SK-N-SH (cell line): ENCODE measurements at regions not wholly inside any gene's neighbourhood (a gene's known extent, or its start where the extent isn't known, plus 50 kb on each side); places are given as distances from the start of the nearest gene placed in this dataset.

ENCODE experiments used
- CTCF ChIA-PET: fragments of 300-600, 350-600 bp; formaldehyde crosslinking; extraction: SDS; loops from one replicate; lab custom pipeline; 2021; lab: Yijun Ruan, JAX
- POLR2A ChIA-PET: fragments of 350-600 bp; sonication (Branson Sonifier 250); formaldehyde crosslinking; extraction: SDS; loops from one replicate; lab custom pipeline; 2020; ENCODE audit warnings: antibody characterized with exemption, inconsistent platforms; lab: Yijun Ruan, JAX
- DNase-seq: peaks from one replicate; pipeline ENCODE4 v3.0.0; 2012
- H2AFZ ChIP-seq: fragments of 200-600 bp; sonication (generic); 2 replicates; pipeline ENCODE4 v1.8.1; 2016; ENCODE audit warnings: antibody characterized with exemption, mild to moderate bottlenecking, low read depth
- H3F3A ChIP-seq: fragments of 200-600 bp; sonication (generic); replicated peaks from 2 replicates; pipeline ENCODE3; 2016; ENCODE audit warnings: antibody characterized with exemption, mild to moderate bottlenecking; ENCODE audit not compliant: insufficient read depth
- H3K27ac ChIP-seq, 2 experiments: fragments of 200-500 bp in 1 of 2; fragments of 200-600 bp in 1 of 2; sonication (Bioruptor generic) in 1 of 2; sonication (generic), shearing (Covaris generic) in 1 of 2; 2 replicates each; pipeline versions ENCODE4 v1.5.1 to v1.6.1; 2014 to 2016; ENCODE audit warnings: low read depth in 2 of 2, inconsistent platforms in 1 of 2, low read length in 1 of 2, mild to moderate bottlenecking in 1 of 2, mixed read lengths in 1 of 2
- H3K27me3 ChIP-seq: fragments of 200-600 bp; sonication (generic), shearing (Covaris generic); 2 replicates; pipeline ENCODE4 v1.6.1; 2016; ENCODE audit warnings: mixed run types; ENCODE audit not compliant: insufficient read depth
- H3K36me3 ChIP-seq, 2 experiments: fragments of 200-500 bp in 1 of 2; fragments of 200-600 bp in 1 of 2; sonication (Bioruptor generic) in 1 of 2; sonication (generic) in 1 of 2; replicated peaks in 1 of 2; 2 replicates each; pipeline versions ENCODE3 to v1.5.1; 2014 to 2016; ENCODE audit warnings: low read length in 1 of 2, mild to moderate bottlenecking in 1 of 2; ENCODE audit not compliant: insufficient read depth in 2 of 2, control insufficient read depth in 1 of 2
- H3K4me1 ChIP-seq, 2 experiments: fragments of 200-500 bp in 1 of 2; fragments of 200-600 bp in 1 of 2; sonication (Bioruptor generic) in 1 of 2; sonication (generic), shearing (Covaris generic) in 1 of 2; 2 replicates each; pipeline versions ENCODE4 v1.5.1 to v1.6.1; 2014 to 2016; ENCODE audit warnings: low read depth in 1 of 2, low read length in 1 of 2, mixed run types in 1 of 2; ENCODE audit not compliant: insufficient read depth in 2 of 2, control insufficient read depth in 1 of 2
- H3K4me2 ChIP-seq: fragments of 200-600 bp; sonication (generic), shearing (Covaris generic); 2 replicates; pipeline ENCODE4 v1.6.1; 2017; ENCODE audit warnings: mixed run types
- H3K4me3 ChIP-seq, 2 experiments: fragments of 200-500 bp in 1 of 2; fragments of 200-600 bp in 1 of 2; sonication (Bioruptor generic) in 1 of 2; sonication (generic), shearing (Covaris generic) in 1 of 2; 2 replicates each; pipeline versions ENCODE4 v1.5.1 to v1.8.1; 2014 to 2016; ENCODE audit warnings: low read depth in 2 of 2, inconsistent platforms in 1 of 2, low read length in 1 of 2, mild to moderate bottlenecking in 1 of 2, mixed read lengths in 1 of 2, moderate library complexity in 1 of 2
- H3K79me2 ChIP-seq: fragments of 200-600 bp; sonication (generic); 2 replicates; pipeline ENCODE4 v1.8.1; 2017; ENCODE audit warnings: mild to moderate bottlenecking; ENCODE audit not compliant: insufficient read depth
- H3K9ac ChIP-seq: fragments of 200-600 bp; sonication (generic); 2 replicates; pipeline ENCODE4 v1.6.1; 2017; ENCODE audit warnings: mixed run types
- H3K9me2 ChIP-seq: fragments of 200-600 bp; sonication (generic); 2 replicates; pipeline ENCODE4 v1.6.1; 2017; ENCODE audit warnings: mixed run types
- H3K9me3 ChIP-seq: fragments of 200-600 bp; sonication (generic); 2 replicates; pipeline ENCODE4 v1.6.1; 2017; ENCODE audit warnings: mixed run types, mild to moderate bottlenecking, moderate library complexity
- H4K20me1 ChIP-seq: fragments of 200-600 bp; sonication (generic); 2 replicates; pipeline ENCODE4 v1.6.1; 2017; ENCODE audit warnings: mild to moderate bottlenecking, mixed run types; ENCODE audit not compliant: insufficient read depth
- EP300 ChIP-seq, 2 experiments: IDR thresholded peaks; 2 replicates each; pipeline versions ENCODE4 v1.4.0 to v1.6.1; 2012; ENCODE audit warnings: borderline replicate concordance in 1 of 2, low read depth in 1 of 2, low read length in 1 of 2
- EZH2phosphoT487 ChIP-seq: fragments of 200-600 bp; sonication (generic); IDR thresholded peaks from 2 replicates; pipeline ENCODE4 v1.6.1; 2017; ENCODE audit warnings: low read depth, mixed run types, mild to moderate bottlenecking, antibody characterized with exemption, moderate library complexity, borderline replicate concordance
- FOXM1 ChIP-seq: IDR thresholded peaks from 2 replicates; pipeline ENCODE4 v1.4.0; 2012; ENCODE audit warnings: low read depth, mild to moderate bottlenecking
- MEF2A ChIP-seq: IDR thresholded peaks from 2 replicates; pipeline ENCODE4 v1.4.0; 2012; ENCODE audit warnings: low read depth, borderline replicate concordance
- NRF1 ChIP-seq: IDR thresholded peaks from 2 replicates; pipeline ENCODE4 v1.6.1; 2012; ENCODE audit warnings: low read depth, mild to moderate bottlenecking, low read length
- RXRA ChIP-seq: IDR thresholded peaks from 2 replicates; pipeline ENCODE4 v1.4.0; 2012; ENCODE audit warnings: low read depth, mild to moderate bottlenecking, borderline replicate concordance
- SIN3A ChIP-seq: IDR thresholded peaks from 2 replicates; pipeline ENCODE4 v1.6.1; 2012; ENCODE audit warnings: low read depth, mild to moderate bottlenecking, low read length, moderate library complexity, borderline replicate concordance
- WGBS: methylation state at CpG from one replicate; pipeline ENCODE4 v1.1.6; 2017; ENCODE audit warnings: low lambda C conversion rate; 5-methylcytosine and 5-hydroxymethylcytosine counted together
- TF ChIP-seq, protein P1 (sequence below): IDR thresholded peaks from 2 replicates; pipeline ENCODE4 v1.4.0; 2012; ENCODE audit warnings: low read depth, borderline replicate concordance
- TF ChIP-seq, protein P2 (sequence below): fragments of 150-350 bp; IDR thresholded peaks from 2 replicates; pipeline ENCODE4 v1.6.1; 2016; ENCODE audit warnings: mild to moderate bottlenecking, low read depth, low read length
- TF ChIP-seq, protein P3 (sequence below): IDR thresholded peaks from 2 replicates; pipeline ENCODE4; 2012
- TF ChIP-seq, protein P4 (sequence below): IDR thresholded peaks from 2 replicates; pipeline ENCODE4 v1.6.1; 2012; ENCODE audit warnings: mild to moderate bottlenecking, low read depth, low read length, moderate library complexity

DNA sequence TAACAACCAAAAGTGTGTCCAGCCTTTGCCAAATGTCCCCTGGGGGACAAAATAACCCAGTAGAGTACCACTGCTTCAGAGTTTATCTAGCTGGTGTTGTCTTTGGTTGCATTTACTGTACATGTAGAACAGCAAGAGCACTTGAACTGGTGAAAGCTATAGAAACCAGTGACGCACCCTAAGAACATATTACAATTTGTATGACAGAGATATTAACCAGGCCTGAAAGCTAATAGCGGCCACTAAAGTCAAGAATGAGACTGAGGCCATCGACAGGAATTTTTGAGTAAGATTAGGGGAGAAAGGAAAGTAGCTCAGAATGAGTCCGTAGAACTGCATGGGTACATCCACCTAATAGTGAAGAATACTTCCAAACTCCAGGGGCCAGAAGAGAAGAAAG lies 236.2 kb downstream of the MTERF1 start:
- Histone ChIP-seq H4K20me1 (no peaks in the 10 kb centered on the region), H3K9me3 (no peaks in the 10 kb centered on the region), H3K4me3 (no peak overlapping the region), H2AFZ (no peak overlapping the region), H3F3A (no peaks in the 10 kb centered on the region), H3K4me1 (no peaks in the 10 kb centered on the region), H3K4me2 (no peak overlapping the region), H3K9ac (no peak overlapping the region), H3K9me2 (no peaks in the 10 kb centered on the region), H3K79me2 (no peaks in the 10 kb centered on the region), H3K36me3 (no peaks in the 10 kb centered on the region), H3K27me3 (no peaks in the 10 kb centered on the region), H3K27ac (no peak overlapping the region)
- 57% methylated on average over 4 of the region's 4 CpGs for WGBS
- DNase-seq: no peak
- ChIA-PET CTCF (interaction anchor here (0.8 to 1.1 kb wide), 2 partner anchors 10 to 140 kb away, joined by 3 read pairs; no protein-coding TSS in a partner anchor), POLR2A (no interaction called here)
- TF ChIP-seq FOXM1 (no peak), EP300 (IDR thresholded peaks at IDR 0.05; ENCODE audit: borderline replicate concordance in 1 of 2, low read depth in 1 of 2, low read length in 1 of 2) (no peak), SIN3A (no peak), MEF2A (no peak)
- TF ChIP-seq, protein P1, sequence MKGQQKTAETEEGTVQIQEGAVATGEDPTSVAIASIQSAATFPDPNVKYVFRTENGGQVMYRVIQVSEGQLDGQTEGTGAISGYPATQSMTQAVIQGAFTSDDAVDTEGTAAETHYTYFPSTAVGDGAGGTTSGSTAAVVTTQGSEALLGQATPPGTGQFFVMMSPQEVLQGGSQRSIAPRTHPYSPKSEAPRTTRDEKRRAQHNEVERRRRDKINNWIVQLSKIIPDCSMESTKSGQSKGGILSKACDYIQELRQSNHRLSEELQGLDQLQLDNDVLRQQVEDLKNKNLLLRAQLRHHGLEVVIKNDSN: no peak
- TF ChIP-seq, protein P2, sequence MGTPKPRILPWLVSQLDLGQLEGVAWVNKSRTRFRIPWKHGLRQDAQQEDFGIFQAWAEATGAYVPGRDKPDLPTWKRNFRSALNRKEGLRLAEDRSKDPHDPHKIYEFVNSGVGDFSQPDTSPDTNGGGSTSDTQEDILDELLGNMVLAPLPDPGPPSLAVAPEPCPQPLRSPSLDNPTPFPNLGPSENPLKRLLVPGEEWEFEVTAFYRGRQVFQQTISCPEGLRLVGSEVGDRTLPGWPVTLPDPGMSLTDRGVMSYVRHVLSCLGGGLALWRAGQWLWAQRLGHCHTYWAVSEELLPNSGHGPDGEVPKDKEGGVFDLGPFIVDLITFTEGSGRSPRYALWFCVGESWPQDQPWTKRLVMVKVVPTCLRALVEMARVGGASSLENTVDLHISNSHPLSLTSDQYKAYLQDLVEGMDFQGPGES: no peak
- TF ChIP-seq, protein P3, sequence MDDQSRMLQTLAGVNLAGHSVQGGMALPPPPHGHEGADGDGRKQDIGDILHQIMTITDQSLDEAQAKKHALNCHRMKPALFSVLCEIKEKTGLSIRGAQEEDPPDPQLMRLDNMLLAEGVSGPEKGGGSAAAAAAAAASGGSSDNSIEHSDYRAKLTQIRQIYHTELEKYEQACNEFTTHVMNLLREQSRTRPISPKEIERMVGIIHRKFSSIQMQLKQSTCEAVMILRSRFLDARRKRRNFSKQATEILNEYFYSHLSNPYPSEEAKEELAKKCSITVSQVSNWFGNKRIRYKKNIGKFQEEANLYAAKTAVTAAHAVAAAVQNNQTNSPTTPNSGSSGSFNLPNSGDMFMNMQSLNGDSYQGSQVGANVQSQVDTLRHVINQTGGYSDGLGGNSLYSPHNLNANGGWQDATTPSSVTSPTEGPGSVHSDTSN: no peak
- TF ChIP-seq, protein P4, sequence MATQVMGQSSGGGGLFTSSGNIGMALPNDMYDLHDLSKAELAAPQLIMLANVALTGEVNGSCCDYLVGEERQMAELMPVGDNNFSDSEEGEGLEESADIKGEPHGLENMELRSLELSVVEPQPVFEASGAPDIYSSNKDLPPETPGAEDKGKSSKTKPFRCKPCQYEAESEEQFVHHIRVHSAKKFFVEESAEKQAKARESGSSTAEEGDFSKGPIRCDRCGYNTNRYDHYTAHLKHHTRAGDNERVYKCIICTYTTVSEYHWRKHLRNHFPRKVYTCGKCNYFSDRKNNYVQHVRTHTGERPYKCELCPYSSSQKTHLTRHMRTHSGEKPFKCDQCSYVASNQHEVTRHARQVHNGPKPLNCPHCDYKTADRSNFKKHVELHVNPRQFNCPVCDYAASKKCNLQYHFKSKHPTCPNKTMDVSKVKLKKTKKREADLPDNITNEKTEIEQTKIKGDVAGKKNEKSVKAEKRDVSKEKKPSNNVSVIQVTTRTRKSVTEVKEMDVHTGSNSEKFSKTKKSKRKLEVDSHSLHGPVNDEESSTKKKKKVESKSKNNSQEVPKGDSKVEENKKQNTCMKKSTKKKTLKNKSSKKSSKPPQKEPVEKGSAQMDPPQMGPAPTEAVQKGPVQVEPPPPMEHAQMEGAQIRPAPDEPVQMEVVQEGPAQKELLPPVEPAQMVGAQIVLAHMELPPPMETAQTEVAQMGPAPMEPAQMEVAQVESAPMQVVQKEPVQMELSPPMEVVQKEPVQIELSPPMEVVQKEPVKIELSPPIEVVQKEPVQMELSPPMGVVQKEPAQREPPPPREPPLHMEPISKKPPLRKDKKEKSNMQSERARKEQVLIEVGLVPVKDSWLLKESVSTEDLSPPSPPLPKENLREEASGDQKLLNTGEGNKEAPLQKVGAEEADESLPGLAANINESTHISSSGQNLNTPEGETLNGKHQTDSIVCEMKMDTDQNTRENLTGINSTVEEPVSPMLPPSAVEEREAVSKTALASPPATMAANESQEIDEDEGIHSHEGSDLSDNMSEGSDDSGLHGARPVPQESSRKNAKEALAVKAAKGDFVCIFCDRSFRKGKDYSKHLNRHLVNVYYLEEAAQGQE: no peak

DNA sequence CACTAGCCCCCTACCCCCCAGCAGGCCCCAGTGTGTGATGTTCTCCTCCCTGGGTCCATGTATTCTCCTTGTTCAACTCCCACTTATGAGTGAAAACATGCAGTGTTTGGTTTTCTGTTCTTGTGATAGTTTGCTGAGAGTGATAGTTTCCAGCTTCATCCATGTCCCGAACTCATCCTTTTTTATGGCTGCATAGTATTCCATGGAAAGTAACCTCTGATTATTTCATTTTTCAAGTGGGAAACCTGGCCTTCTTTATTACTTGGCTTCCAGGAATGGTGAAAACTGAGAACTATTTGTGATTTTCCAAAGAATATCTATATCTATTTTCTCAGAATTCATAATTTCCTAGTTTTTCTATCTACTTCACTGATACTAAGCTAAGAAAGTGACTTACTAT lies 235.0 kb downstream of the MTERF1 start:
- Histone ChIP-seq H3K27me3 (no peaks in the 10 kb centered on the region), H3K27ac (no peak overlapping the region), H2AFZ (no peak overlapping the region), H3K4me3 (no peak overlapping the region), H3K36me3 (no peaks in the 10 kb centered on the region), H3K79me2 (no peaks in the 10 kb centered on the region), H3K4me2 (no peak overlapping the region), H3K9me2 (no peaks in the 10 kb centered on the region), H3K9ac (no peak overlapping the region), H4K20me1 (no peaks in the 10 kb centered on the region), H3K9me3 (no peaks in the 10 kb centered on the region), H3F3A (no peaks in the 10 kb centered on the region), H3K4me1 (no peaks in the 10 kb centered on the region)
- CTCF ChIA-PET: interaction anchor here (1.0 kb wide), 1 partner anchor 556 kb away, joined by 3 read pairs; no protein-coding TSS in a partner anchor
- POLR2A ChIA-PET: no interaction called here
- no peak for DNase-seq
- 38% methylated on average over 1 of the region's 1 CpG for WGBS
- TF ChIP-seq EZH2phosphoT487 (no peak), RXRA (no peak), NRF1 (no peak)
